Urothelium cell line (cell line): ENCODE measurements at regions not wholly inside any gene's neighbourhood (a gene's known extent, or its start where the extent isn't known, plus 50 kb on each side); places are given as distances from the start of the nearest gene placed in this dataset.

Experiments
- DNase-seq: peaks from one replicate; pipeline ENCODE4 v3.0.0; 2011; ENCODE audit warnings: low spot score, mixed read lengths
- FAIRE-seq: peaks from 2 replicates; lab custom pipeline; 2011; peaks lifted over from hg19 to GRCh38; lab: Jason Lieb, UNC

DNA sequence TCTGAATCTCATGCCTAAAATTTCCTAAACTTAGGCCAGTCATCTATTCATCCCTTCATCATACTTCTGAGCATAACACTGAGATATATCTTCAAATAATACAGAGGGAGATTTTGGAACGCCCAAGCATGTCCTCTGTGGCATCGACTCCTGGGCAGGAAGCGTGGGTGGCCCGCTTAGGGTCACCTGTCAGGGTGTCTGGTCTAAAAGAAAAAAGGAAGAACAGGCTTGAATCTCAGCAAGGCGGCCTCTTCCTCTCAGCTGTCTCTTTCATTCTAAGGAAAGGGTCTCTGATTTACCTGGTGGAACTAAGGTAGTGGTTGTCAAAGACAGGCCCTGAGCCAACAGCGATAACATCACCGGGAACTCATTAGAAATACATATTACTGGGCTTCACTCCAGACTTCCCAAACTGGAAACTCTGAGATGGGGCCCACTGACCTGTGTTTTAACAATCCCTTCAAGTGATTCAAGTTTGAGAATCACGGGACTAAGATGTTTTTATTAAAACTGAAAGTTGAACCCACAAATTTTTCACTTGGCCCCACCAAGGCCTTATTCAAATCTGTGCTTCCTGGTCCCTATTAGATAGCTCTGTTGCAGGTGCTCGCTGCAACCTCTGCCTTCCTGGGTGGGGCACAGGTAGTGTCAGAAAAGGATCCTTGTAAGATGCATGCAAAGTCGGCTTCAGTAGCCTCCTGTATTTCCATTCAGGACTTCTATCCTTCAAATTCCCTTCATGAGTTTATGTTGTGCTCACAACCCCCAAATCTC is 162.3 kb upstream of the CCDC68 start:
- no peak for FAIRE-seq
- DNase-seq = no peak

DNA sequence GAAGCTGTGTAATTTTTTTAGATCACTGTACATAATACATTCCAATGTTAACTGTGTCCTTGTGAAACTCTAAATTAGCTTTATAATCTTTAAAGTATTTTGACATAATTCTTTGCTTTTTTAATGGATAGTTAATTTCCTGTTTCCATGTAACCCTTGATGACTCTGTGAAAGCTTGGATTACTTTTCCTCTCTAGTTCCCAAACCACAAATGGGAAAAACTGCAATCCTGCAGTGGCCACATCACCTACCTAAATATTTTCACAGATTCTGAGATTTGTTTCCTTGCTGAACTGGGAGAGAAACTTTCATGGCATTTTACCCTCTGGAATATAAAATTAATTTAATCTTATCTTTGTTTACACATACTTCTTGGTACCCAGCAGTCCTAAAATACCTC is 161.6 kb upstream of the CCDC68 start:
- FAIRE-seq = no peak

DNA sequence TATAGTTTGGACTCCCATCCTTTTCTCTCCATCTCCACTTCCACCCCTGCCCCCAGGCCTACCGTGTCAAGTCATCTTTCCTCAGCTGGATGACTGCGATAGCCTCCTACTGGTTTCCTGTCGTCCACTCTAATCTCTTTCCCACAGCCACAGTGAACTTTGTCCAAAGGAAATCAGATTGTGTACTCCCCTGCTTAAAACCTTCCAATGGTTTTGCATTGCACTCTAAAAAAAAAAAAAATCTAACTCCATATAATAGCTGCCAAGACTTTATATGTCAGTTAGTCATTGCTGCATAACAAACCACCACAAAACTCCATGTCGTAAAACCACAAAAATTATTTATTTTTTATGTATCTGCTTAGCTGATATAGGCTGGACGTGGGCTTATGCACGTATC is 160.2 kb upstream of the CCDC68 start:
- no peak for DNase-seq
- no peak for FAIRE-seq

More for the DNA sequence above, 161.6 kb upstream of the CCDC68 start:
- no peak for DNase-seq

DNA sequence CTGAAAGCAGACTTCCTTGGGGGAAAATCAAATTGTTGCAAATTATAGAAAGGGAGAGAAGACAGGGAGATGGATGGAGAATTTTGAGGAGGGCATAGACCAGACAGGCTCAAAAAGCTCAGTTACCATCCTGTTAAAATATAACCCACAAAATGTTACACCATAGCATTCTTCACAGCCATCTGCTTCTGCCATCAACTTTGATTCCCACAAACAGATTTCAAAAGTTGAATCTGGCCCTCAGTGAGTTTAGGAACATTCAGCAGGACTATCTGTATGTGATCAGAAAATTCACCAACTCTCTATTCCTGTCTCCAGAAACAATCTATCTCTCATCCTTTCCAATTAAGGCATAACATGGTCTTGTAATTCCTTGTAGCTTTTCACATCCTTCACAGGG is 159.8 kb upstream of the CCDC68 start:
- DNase-seq = no peak
- no peak for FAIRE-seq

DNA sequence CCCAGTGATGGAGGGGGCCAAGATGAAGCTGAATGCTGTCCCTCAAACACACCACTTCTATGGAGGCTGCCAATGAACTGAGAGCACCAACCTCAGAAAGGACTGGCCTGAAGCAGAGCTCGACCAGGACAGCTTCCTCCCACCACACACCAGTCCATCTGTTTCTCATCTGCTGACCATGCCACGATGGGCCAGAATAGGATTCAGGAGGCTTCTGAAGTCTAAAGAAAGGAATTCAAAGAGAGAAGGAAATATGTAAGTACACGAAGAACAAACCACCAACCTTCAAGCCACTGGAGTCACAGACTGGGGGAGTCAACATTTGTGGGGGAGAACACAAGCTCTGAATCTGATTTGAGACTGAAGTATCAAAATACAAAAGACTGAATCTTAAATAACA is 157.6 kb upstream of the CCDC68 start:
- no peak for FAIRE-seq
- no peak for DNase-seq

DNA sequence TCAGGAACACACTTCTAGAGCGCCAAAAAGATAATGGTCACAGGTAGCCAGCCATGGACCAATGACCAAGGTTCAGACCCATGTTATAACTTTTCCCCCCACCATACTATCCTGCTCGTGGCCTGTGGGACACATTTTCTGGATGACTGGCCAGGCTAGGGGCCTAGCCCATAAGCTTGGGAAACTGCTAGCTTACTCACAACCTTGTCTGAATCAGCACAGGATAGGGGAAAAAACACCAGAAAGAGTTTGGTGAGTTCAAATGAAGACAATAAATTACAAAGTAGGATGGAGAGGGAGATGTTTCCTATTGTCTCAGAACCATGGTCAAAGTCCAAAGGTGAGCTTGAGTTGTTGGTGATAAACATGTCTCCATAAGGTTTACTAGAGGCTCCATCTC is 156.3 kb upstream of the CCDC68 start:
- FAIRE-seq (no peak), DNase-seq (no peak)

DNA sequence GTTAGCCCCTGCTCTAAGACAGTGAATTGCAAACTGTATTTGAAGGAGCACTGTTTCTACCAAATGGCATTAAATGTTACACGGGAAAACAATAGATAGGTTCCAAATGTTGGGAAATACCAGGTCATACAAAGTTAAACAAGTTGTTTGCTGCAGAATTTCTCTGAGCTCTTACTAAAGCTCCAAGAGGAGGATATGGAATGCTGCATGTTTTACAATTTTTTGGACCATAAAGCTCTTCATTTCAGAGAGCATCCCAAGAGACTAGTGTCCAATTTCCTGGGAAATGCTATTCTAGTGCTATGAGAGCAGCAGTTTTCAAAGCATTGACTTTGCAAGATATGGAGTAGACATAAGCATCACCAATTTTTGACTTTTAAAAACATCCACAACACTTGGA is 155.6 kb upstream of the CCDC68 start:
- no peak for FAIRE-seq
- no peak for DNase-seq

DNA sequence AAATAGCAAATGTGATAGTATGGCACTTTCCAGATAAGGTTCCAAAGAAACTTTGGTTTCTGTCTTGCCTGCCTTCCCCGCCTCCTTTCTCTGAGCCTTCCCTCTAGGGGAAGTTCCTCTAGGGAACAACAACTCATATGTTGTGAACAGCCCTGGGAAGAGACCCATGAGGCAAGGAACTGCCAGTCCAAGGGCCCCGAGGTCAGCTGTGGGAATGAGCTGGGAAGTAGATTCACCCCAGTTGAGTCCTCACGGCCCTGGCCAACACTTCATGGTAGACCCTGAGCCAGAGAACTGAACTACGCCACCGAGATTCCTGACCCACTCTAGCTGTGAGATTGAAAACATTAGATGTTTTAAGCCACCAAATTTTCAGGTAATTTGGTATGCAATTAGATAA is 154.5 kb upstream of the CCDC68 start:
- no peak for DNase-seq
- no peak for FAIRE-seq

DNA sequence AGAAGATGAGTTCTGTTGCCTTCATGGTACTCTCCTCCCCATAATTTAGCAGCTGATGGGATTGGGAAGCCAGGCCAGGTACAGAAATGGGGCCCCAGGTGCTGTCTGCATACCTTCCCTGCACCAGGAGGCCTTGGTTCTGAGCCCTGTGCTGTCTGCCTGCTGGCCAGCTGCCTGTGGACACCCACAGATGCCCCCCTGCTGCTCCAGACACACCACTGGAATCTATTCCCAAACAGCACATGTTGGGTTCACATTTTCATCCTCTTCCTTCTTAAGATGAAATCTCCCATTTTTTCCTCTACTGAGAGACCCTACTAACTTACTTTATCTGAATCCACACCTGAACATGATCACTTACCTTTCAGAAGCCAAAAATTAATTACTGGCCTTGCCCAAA is 152.0 kb upstream of the CCDC68 start:
- DNase-seq (no peak), FAIRE-seq (no peak)

DNA sequence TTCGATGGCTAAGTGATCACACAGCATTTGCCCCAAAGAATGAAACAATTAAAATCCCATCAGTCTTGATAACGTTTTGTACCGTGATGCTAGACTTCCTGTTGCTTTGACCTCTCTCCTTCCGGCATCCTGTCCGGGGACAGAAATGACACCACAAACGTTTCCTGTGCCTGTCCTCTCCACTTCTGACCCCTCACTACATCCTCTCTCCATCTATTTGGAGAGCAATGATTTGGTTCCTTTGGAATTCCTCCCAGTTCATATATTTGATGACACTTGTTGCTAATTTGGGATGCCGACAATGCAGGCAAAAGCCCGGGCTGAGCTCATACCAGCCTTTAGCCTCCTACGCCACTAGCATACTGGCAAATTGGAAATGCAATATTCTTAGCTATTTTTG is 151.2 kb upstream of the CCDC68 start:
- FAIRE-seq (no peak), DNase-seq (peak; percentile 6)

DNA sequence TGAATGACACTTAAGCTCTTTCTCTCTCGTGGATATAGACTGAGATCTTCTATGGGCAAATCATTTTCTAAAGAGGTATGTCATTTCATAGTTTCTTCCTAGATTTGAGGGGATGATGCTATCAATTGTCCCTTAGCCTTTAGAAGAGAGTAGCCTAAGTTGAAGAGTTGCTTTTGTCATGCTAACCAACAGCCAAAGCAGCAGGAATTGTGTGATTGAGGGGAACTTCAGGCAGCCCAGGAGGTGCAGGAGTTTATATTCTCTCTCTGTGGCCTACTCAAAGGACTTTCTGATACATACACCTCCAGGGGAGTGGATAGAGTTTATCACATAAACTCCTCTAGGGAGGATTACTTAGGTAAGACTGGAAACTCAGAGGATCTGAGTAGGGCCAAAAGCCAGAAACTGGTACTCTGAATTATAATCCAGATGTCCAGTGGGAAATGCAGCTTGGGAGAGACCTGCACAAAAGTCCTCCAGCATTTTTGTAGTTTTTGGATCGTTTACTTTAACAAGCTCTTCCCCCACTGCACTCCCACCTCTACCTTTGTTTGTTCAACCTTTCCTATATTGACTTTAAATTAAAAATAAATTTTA is 150.7 kb upstream of the CCDC68 start:
- FAIRE-seq (no peak), DNase-seq (no peak)

DNA sequence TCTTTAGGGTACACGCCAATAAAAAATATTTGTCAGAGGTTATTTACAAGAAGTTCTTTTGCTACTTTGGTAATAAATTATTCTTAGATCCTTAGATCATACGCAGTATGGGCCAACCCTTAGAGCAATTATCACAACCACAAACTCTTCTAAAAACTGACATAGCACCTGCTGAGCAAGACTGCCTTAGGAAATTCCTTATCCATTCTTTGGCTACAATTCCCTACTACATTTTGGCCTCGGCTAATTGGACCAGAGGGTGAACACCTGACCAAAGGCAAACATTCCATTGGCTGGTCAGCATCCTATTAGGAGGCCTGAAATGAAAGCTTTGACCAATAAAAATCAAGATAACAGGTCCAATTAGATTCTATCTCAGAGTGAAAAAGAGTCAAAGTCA is 147.6 kb upstream of the CCDC68 start:
- FAIRE-seq = no peak
- no peak for DNase-seq

DNA sequence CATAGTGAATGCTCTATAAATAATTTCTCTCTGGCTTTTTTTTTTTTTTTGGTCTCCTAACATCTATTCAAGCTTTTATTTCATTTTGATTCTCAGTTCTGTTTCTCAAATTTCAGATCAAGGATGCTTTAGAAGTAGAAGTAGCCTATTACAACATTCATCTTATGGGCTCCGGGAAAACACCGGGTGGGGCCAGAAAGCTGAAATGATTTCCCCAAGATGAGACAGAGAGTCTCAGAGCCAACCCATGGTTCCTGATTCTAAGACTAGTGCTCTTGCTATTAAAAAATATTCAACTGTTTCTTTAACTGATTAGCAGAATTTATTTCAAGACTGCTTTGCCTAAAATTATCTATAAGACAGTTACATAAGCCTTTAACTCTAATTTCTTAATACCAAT is 147.2 kb upstream of the CCDC68 start:
- FAIRE-seq = no peak
- DNase-seq = no peak

DNA sequence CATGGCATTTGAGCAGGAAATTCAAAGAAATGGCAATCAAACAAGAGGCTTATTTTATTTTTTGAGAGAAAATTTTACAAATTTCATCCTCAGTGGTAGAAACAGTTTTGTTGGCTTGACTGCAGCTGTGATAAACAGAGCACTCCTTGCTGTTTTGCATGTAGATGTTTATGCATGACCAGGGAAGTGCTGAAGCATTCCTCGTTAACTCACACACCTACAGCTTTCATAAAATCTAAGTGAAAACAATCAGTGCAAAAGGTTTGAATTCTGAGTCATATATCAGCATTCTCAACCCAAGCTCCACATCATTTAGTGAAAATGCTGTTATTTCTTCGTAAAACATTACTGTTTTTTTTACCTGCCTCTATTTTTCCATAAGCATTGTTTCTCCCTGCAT is 146.6 kb upstream of the CCDC68 start:
- no peak for DNase-seq
- no peak for FAIRE-seq

DNA sequence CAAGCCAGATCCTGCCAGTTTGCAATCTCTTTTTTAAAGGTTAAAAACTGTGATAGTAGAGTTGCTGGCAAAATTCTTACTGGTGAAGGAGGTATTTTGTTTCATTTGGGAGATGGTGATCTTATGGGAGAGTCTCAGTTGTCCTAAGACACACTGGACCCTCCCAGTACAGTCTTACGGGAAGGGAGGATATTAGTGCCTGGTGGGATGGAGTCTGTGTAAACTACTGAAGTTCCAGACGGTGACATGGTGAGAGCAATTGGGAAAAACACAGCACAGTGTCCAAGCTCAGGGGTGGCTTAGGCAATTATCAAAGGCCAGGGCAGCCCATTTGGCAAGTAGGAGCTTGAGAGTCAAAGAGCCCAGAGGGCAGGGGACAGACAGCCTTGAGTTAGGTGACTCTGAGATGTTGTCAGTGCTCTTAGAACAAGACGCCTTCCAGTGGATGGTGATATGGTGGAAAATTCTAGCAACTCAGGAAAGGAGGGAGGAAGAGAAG is 143.7 kb upstream of the CCDC68 start:
- FAIRE-seq = no peak

DNA sequence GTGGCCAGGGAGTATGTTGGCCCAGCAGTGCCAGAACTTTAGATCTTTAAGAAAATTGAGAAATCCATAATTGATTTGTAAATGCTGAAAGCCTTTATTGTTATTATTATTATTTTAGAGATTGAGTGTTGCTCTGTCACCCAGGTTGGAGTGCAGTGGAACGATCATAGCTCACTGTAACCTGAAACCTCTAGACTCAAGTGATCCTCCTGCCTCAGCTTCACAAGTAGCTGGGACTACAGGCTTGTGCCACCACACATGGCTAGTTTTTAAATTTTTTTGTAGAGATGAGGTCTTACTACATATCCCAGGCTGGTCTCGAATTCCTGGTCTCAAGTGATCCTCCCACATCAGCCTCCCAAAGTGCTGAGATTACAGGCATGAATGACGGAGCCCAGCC is 143.2 kb upstream of the CCDC68 start:
- FAIRE-seq (no peak), DNase-seq (no peak)

More for the DNA sequence above, 143.7 kb upstream of the CCDC68 start:
- DNase-seq = no peak

DNA sequence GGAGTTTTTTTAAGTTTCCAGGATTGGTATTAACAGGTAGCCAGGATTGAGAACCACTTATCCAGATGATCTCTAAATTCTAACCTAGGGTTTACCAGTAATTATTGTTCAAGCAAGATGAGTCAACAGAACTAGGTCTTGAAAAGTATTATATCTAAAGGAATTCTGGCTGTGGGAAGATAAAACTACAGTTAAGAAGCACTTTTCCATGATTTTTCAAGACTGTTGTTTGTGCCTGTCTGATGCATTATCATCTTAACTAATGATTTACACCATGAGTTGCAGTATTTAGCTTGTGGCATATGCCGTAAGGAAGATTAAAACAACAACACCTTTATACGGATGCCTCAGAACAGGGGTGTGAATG is 142.2 kb upstream of the CCDC68 start:
- DNase-seq = no peak
- no peak for FAIRE-seq

DNA sequence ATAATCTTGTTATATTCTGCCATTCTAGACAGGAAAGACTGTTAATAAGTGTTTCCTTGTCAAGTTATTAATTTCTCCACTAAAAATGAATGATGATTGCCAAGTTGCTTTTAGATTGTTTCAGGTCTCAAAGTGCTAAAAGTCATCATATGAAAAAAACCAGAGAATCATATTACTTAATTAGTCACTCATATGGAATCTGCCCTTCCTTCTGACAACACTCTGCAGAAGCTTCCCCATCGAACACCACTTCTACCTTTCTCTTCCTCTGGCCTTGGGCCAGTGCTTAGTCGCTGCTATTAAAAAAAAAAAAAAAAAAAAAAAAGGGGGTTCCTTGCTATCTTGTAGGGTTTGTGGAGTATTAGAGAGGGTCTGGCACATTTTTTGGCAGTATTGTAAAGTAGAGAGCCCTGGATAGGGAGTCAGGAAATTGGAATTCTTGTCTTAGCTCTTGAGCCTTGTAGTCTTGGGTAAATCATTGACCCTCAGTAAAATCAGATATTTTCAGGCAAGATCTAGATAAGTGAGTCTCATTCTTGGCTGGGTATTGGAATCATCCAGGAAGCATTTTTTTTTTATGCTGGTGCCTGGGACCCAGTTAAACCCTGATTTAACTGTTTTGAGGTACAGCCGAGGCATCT is 141.7 kb upstream of the CCDC68 start:
- DNase-seq = peak; percentile 67
- FAIRE-seq = no peak

DNA sequence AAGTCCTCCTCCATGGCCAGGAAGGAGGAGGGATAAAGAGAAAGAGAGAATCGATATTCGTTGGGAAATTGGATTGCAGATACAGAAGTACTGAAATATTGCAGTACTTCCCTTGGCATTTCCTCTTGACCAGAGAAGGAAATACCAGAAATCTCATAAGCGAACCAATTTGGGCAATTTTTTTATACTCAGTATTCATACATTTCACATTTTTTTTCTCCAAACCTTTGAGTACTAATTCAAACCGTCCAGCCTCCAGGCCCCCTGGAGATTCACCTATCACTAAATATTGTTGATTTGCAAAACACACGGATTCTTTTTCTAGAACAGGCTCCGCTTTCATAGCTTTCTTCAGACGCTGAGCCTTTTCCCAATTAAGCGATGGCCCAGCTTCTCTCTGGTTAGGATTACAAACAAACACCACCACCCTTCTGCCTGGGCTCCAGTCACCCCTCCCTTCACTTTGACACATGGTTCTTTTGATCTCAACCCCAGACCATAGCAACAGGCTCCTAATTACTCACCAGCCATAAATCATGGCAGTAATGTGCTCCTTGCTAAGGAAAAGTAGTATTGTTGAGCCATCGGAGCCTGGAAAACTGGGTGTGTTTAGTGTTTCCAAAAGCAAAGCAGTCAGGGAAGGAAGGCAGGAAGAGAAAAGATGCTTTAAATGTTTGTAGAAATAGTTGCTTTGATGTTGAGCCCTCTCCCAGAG is 138.4 kb upstream of the CCDC68 start:
- FAIRE-seq = no peak
- peak; percentile 65 for DNase-seq

DNA sequence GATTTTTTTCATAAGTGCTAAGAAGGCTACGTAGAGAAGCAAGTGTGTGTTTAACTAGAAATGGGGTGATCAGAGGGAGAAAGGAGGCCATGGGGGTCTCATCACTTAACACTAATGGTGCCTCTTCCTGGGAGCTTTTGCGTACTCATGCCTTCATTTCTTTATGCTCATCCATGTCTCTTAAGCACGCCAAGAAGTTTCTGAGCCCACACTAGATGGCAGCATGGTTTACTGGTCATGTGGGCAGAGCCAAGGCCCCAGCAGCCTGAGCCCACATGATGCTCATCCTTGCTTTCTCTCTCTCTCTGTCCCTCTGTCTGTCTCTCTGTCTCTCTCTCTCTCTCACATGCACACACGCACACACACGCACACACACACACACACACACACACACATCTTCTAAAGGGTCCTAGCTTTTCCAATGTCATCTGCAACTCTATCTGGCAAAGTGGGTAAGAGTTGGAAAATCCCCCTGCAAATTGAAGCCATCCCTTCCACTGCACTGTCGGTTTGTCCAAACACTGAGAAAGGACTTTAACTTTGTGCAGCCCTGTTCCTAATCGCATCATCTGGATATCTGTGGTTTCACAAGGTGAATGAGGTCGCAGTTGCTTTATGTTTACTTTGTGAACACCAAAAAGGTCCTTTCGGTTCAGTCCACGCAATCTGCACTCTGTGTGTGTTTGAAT is 137.1 kb upstream of the CCDC68 start:
- FAIRE-seq = no peak
- peak; percentile 44 for DNase-seq

DNA sequence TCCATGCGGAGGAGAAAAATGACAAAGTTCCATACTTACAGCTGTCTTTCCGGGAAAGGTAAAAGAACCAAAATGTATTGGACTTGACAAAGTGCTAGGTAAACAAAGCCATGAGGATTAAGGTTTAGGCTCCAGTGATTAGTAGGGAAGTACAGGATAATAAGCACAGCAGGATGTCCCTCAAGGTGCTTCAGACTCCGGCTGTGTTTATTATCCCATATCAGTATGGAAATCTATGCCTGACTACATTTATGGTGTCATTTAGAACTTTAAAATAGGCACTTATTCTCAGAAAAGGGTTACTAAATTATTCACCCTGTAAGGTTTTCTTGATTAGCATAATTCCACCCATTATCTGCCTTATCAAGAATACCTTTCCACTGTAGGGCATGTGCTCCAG is 136.3 kb upstream of the CCDC68 start:
- DNase-seq (no peak), FAIRE-seq (no peak)
